GM18511 (cell line): ENCODE measurements at regions not wholly inside any gene's neighbourhood (a gene's known extent, or its start where the extent isn't known, plus 50 kb on each side); places are given as distances from the start of the nearest gene placed in this dataset.
A peak's percentile ranks its signal among the peaks of the same experiment; 100 is the strongest.
"Not testable (repeated sequence)": the region's sequence is repeated elsewhere in the genome, so short reads cannot be mapped to it uniquely, and the experiment has no call there.

ENCODE experiments used
- ATAC-seq: cut with Tn5 transposase; IDR thresholded peaks from one replicate; pipeline ENCODE4 v1.9.1; 2021; ENCODE audit warnings: mild to moderate bottlenecking, moderate library complexity; ENCODE audit not compliant: unreplicated experiment

- peak; percentile 92 for ATAC-seq
These were observed 99.1 kb upstream of the NAP1L1 start for GRCh38 chr12:76183459-76184186.

GRCh38 chr12:76180401-76181277 is 96.2 kb upstream of the NAP1L1 start:
- no peak for ATAC-seq

GRCh38 chr12:76178452-76178851 is 94.0 kb upstream of the NAP1L1 start:
- ATAC-seq = no peak

- no peak for ATAC-seq
These were observed 93.3 kb upstream of the NAP1L1 start for GRCh38 chr12:76177821-76178220.

- ATAC-seq = no peak
These were observed 92.5 kb upstream of the NAP1L1 start for GRCh38 chr12:76176940-76177339.

GRCh38 chr12:76175946-76176345 is 91.5 kb upstream of the NAP1L1 start:
- ATAC-seq = not testable (repeated sequence)

- ATAC-seq = no peak
These were observed 89.3 kb upstream of the NAP1L1 start for GRCh38 chr12:76173756-76174155.

- peak; percentile 98 for ATAC-seq
These were observed 74.2 kb upstream of the NAP1L1 start for GRCh38 chr12:76158518-76159321.

- ATAC-seq = no peak
These were observed 72.2 kb upstream of the NAP1L1 start for GRCh38 chr12:76156726-76157125.

GRCh38 chr12:76156314-76156713 is 71.8 kb upstream of the NAP1L1 start:
- no peak for ATAC-seq

- ATAC-seq = no peak
These were observed 70.7 kb upstream of the NAP1L1 start for GRCh38 chr12:76155157-76155670.

- ATAC-seq = no peak
These were observed 69.1 kb upstream of the NAP1L1 start for GRCh38 chr12:76153616-76154015.

- ATAC-seq = peak; percentile 93
These were observed 67.8 kb upstream of the NAP1L1 start for GRCh38 chr12:76152181-76152807.

- ATAC-seq = no peak
These were observed 59.7 kb upstream of the NAP1L1 start for GRCh38 chr12:76144245-76144549.

- peak; percentile 98 for ATAC-seq
These were observed 59.1 kb upstream of the NAP1L1 start for GRCh38 chr12:76143343-76144244.

GRCh38 chr12:76142305-76142704 is 57.8 kb upstream of the NAP1L1 start:
- no peak for ATAC-seq

GRCh38 chr12:76138656-76139055 is 54.2 kb upstream of the NAP1L1 start:
- ATAC-seq = no peak

GRCh38 chr12:76137606-76138005 is 53.1 kb upstream of the NAP1L1 start:
- ATAC-seq = no peak

GRCh38 chr12:76135456-76135855 is 51.0 kb upstream of the NAP1L1 start:
- ATAC-seq = no peak
